Gastroesophageal sphincter (tissue), 4 donors: ENCODE measurements at regions not wholly inside any gene's neighbourhood (a gene's known extent, or its start where the extent isn't known, plus 50 kb on each side); places are given as distances from the start of the nearest gene placed in this dataset.

ENCODE experiments used
- ATAC-seq: fragments of 150-250 bp; one replicate; pipeline ENCODE4 v1.9.1; 2016; ENCODE audit warnings: mild to moderate bottlenecking, moderate library complexity
- H3K27ac ChIP-seq, 4 donors: fragments of 200-600 bp; sonication (generic) in 3 of 4; 1 replicate in 3 of 4; 2 replicates in 1 of 4; pipeline ENCODE4 v1.5.1; 2016 to 2019
- H3K27me3 ChIP-seq: fragments of 200-600 bp; sonication (generic); one replicate; pipeline ENCODE4 v1.5.1; 2019
- H3K36me3 ChIP-seq, 2 donors: fragments of 200-600 bp; sonication (generic); one replicate each; pipeline ENCODE4 v1.5.1; 2019; ENCODE audit warnings: control low read depth in 1 of 2
- H3K4me1 ChIP-seq, 3 donors: fragments of 200-600 bp; sonication (generic); 1 replicate in 2 of 3; 2 replicates in 1 of 3; pipeline ENCODE4 v1.5.1; 2016 to 2019; ENCODE audit warnings: control low read depth in 2 of 3
- H3K4me3 ChIP-seq, 2 donors: fragments of 200-600 bp; sonication (generic); one replicate each; pipeline ENCODE4 v1.5.1; 2019; ENCODE audit warnings: mild to moderate bottlenecking in 1 of 2, moderate library complexity in 1 of 2
- H3K9me3 ChIP-seq, 3 donors: fragments of 200-600 bp; sonication (generic); one replicate each; pipeline ENCODE4 v1.5.1; 2017 to 2019; ENCODE audit warnings: control low read depth in 2 of 3
- CTCF ChIP-seq, 4 experiments: fragments of 200-600 bp in 2 of 4; fragments of 450-650 bp in 2 of 4; sonication (generic) in 1 of 4; IDR thresholded peaks; one replicate each; pipeline ENCODE4 v1.5.1; 2017 to 2019; ENCODE audit warnings: antibody characterized with exemption in 4 of 4, mild to moderate bottlenecking in 2 of 4, moderate library complexity in 2 of 4
- EP300 ChIP-seq: sonication (generic); formaldehyde crosslinking; IDR thresholded peaks from one replicate; pipeline ENCODE4 v1.6.1; 2017; ENCODE audit warnings: antibody characterized with exemption, mild to moderate bottlenecking
- POLR2A ChIP-seq, 2 donors: fragments of 450-650 bp; IDR thresholded peaks; one replicate each; pipeline ENCODE4 v1.6.1; 2017; ENCODE audit warnings: antibody characterized with exemption in 2 of 2, mild to moderate bottlenecking in 2 of 2, moderate library complexity in 1 of 2
- POLR2AphosphoS5 ChIP-seq: sonication (generic); formaldehyde crosslinking; IDR thresholded peaks from one replicate; pipeline ENCODE4 v1.6.1; 2017; ENCODE audit warnings: antibody characterized with exemption
- WGBS, 2 donors: methylation state at CpG; one replicate each; pipeline ENCODE4 v1.1.5; 2018; ENCODE audit warnings: low coverage in 1 of 2; 5-methylcytosine and 5-hydroxymethylcytosine counted together

GRCh38 chr19:46931202-46931601 is 70.4 kb downstream of the ARHGAP35 start:
- H3K4me1 ChIP-seq = peaks cover 0 to 69% (median 24%) of the 10 kb centered on the region in 3 donors
- 57 to 77% methylated on average over 5 of the region's 5 CpGs for WGBS, 2 donors
- TF ChIP-seq EP300 (no peak), POLR2AphosphoS5 (no peak), POLR2A (IDR thresholded peaks at IDR 0.05) (no peak), CTCF (IDR thresholded peaks at IDR 0.05) (no peak)
- ATAC-seq = no peak
- no peak overlapping the region for H3K4me3 ChIP-seq
- no peaks in the 10 kb centered on the region for H3K36me3 ChIP-seq
- no peaks in the 10 kb centered on the region for H3K9me3 ChIP-seq
- no peak overlapping the region for H3K27ac ChIP-seq
- no peaks in the 10 kb centered on the region for H3K27me3 ChIP-seq

- H3K4me3 ChIP-seq = no peak overlapping the region
- TF ChIP-seq CTCF (IDR thresholded peaks at IDR 0.05) = no peak
- no peak for TF ChIP-seq POLR2AphosphoS5
- TF ChIP-seq POLR2A (IDR thresholded peaks at IDR 0.05) = no peak
- TF ChIP-seq EP300 = no peak
- peaks cover 0 to 2% of the 10 kb centered on the region in 2 donors for H3K36me3 ChIP-seq
- 52 to 100% methylated on average over 1 to 2 of the region's 2 CpGs for WGBS, 2 donors
- no peaks in the 10 kb centered on the region for H3K9me3 ChIP-seq
- peaks cover 0 to 66% (median 19%) of the 10 kb centered on the region in 3 donors for H3K4me1 ChIP-seq
- H3K27ac ChIP-seq = no peak overlapping the region
- no peaks in the 10 kb centered on the region for H3K27me3 ChIP-seq
- no peak for ATAC-seq
Measured at GRCh38 chr19:46932346-46932745, 71.5 kb downstream of the ARHGAP35 start.

GRCh38 chr19:46935066-46935663 is 74.4 kb downstream of the ARHGAP35 start:
- no peak overlapping the region for H3K4me3 ChIP-seq
- H3K9me3 ChIP-seq = no peaks in the 10 kb centered on the region
- no peaks in the 10 kb centered on the region for H3K27me3 ChIP-seq
- no peak overlapping the region for H3K27ac ChIP-seq
- TF ChIP-seq POLR2A (IDR thresholded peaks at IDR 0.05) (no peak), CTCF (IDR thresholded peaks at IDR 0.05) (no peak), EP300 (no peak), POLR2AphosphoS5 (no peak)
- no peak for ATAC-seq
- peaks cover 0 to 47% (median 2%) of the 10 kb centered on the region in 3 donors for H3K4me1 ChIP-seq
- peaks cover 0 to 27% of the 10 kb centered on the region in 2 donors for H3K36me3 ChIP-seq
- WGBS, 2 donors = 57 to 66% methylated on average over 6 of the region's 7 CpGs

- 87 to 90% methylated on average over 3 to 6 of the region's 10 CpGs for WGBS, 2 donors
- no peak for TF ChIP-seq POLR2AphosphoS5
- no peak for TF ChIP-seq POLR2A (IDR thresholded peaks at IDR 0.05)
- TF ChIP-seq EP300 = no peak
- TF ChIP-seq CTCF (IDR thresholded peaks at IDR 0.05) = no peak
- Histone ChIP-seq H3K27ac (peak overlapping the region in 1 of 4 donors; percentile 75), H3K4me3 (no peak overlapping the region), H3K9me3 (no peaks in the 10 kb centered on the region), H3K4me1 (peaks cover 9 to 53% (median 22%) of the 10 kb centered on the region in 3 donors), H3K27me3 (no peaks in the 10 kb centered on the region), H3K36me3 (peaks cover 0 to 25% of the 10 kb centered on the region in 2 donors)
- no peak for ATAC-seq
Measured at GRCh38 chr19:46943150-46943946, 76.3 kb upstream of the NPAS1 start.
